Left ventricle myocardium superior (tissue), 1 donor: ENCODE measurements at regions not wholly inside any gene's neighbourhood (a gene's known extent, or its start where the extent isn't known, plus 50 kb on each side); places are given as distances from the start of the nearest gene placed in this dataset.

Experiments used
- ATAC-seq: fragments of 200-7000 bp; cut with Tn5 transposase; one replicate; pipeline ENCODE4 v1.9.1; 2020; ENCODE audit warnings: mild to moderate bottlenecking, moderate library complexity
- DNase-seq: peaks from one replicate; pipeline ENCODE4 v3.0.0-alpha.2; 2020
- intact Hi-C: fragments of 100-400 bp; cut with micrococcal nuclease; formaldehyde crosslinking; loops from one replicate; pipeline ENCODE4 v1.11.0; 2022
- donor health status: DM: no; HTN: yes; CAD: no; lungs with severe emphysema.

GRCh38 chr7:12870219-12870618 is 182.8 kb downstream of the ARL4A start:
- intact Hi-C loops = no loop called here
- no peak for DNase-seq
- no peak for ATAC-seq

- ATAC-seq = no peak
- intact Hi-C loops = no loop called here
Measured at GRCh38 chr7:12872487-12872886, 185.1 kb downstream of the ARL4A start.

GRCh38 chr7:12873571-12873970 is 186.1 kb downstream of the ARL4A start:
- intact Hi-C loops = no loop called here
- ATAC-seq (no peak), DNase-seq (no peak)

More at GRCh38 chr7:12872487-12872886, 185.1 kb downstream of the ARL4A start:
- no peak for DNase-seq

GRCh38 chr7:12879139-12879538 is 191.7 kb downstream of the ARL4A start:
- intact Hi-C loops = no loop called here
- ATAC-seq (no peak), DNase-seq (no peak)

- DNase-seq (no peak), ATAC-seq (no peak)
- intact Hi-C loops = no loop called here
Measured at GRCh38 chr7:12881712-12882111, 194.3 kb downstream of the ARL4A start.

- no peak for DNase-seq
- intact Hi-C loops = no loop called here
Measured at GRCh38 chr7:12882710-12883109, 195.3 kb downstream of the ARL4A start.

GRCh38 chr7:12884033-12884432 is 196.6 kb downstream of the ARL4A start:
- ATAC-seq (no peak), DNase-seq (no peak)
- intact Hi-C loops = no loop called here

More at GRCh38 chr7:12882710-12883109, 195.3 kb downstream of the ARL4A start:
- no peak for ATAC-seq

- ATAC-seq = no peak
- no peak for DNase-seq
- intact Hi-C loops = no loop called here
Measured at GRCh38 chr7:12884856-12885440, 197.5 kb downstream of the ARL4A start.

- intact Hi-C loops = no loop called here
- DNase-seq (no peak), ATAC-seq (no peak)
Measured at GRCh38 chr7:12888717-12889116, 201.3 kb downstream of the ARL4A start.

- intact Hi-C loops = no loop called here
Measured at GRCh38 chr7:12889391-12889790, 202.0 kb downstream of the ARL4A start.

GRCh38 chr7:12890586-12890985 is 203.2 kb downstream of the ARL4A start:
- intact Hi-C loops = no loop called here
- DNase-seq (no peak), ATAC-seq (no peak)

More at GRCh38 chr7:12889391-12889790, 202.0 kb downstream of the ARL4A start:
- DNase-seq (no peak), ATAC-seq (no peak)

- ATAC-seq (no peak), DNase-seq (no peak)
- intact Hi-C loops = no loop called here
Measured at GRCh38 chr7:12893292-12893691, 205.9 kb downstream of the ARL4A start.

- no peak for ATAC-seq
- intact Hi-C loops = no loop called here
- no peak for DNase-seq
Measured at GRCh38 chr7:12895296-12895695, 207.9 kb downstream of the ARL4A start.

GRCh38 chr7:12896316-12896715 is 208.9 kb downstream of the ARL4A start:
- no peak for DNase-seq
- intact Hi-C loops = no loop called here
- no peak for ATAC-seq

- ATAC-seq (no peak), DNase-seq (no peak)
- intact Hi-C loops = no loop called here
Measured at GRCh38 chr7:12898004-12898403, 210.6 kb downstream of the ARL4A start.

GRCh38 chr7:12898620-12899019 is 211.2 kb downstream of the ARL4A start:
- intact Hi-C loops = no loop called here
- DNase-seq = no peak
- no peak for ATAC-seq

- no peak for DNase-seq
- intact Hi-C loops = no loop called here
- no peak for ATAC-seq
Measured at GRCh38 chr7:12905671-12906070, 218.2 kb downstream of the ARL4A start.

- ATAC-seq (no peak), DNase-seq (no peak)
- intact Hi-C loops = no loop called here
Measured at GRCh38 chr7:12907774-12908173, 220.3 kb downstream of the ARL4A start.

GRCh38 chr7:12909483-12909882 is 222.1 kb downstream of the ARL4A start:
- intact Hi-C loops = no loop called here
- ATAC-seq (no peak), DNase-seq (no peak)

GRCh38 chr7:12911053-12911452 is 223.6 kb downstream of the ARL4A start:
- DNase-seq (no peak), ATAC-seq (no peak)
- intact Hi-C loops = no loop called here

GRCh38 chr7:12913002-12913401 is 225.6 kb downstream of the ARL4A start:
- intact Hi-C loops = no loop called here
- no peak for ATAC-seq
- no peak for DNase-seq

- DNase-seq = no peak
- intact Hi-C loops = no loop called here
- no peak for ATAC-seq
Measured at GRCh38 chr7:12917801-12918200, 230.4 kb downstream of the ARL4A start.
